HepG2 (cell line): ENCODE measurements at regions not wholly inside any gene's neighbourhood (a gene's known extent, or its start where the extent isn't known, plus 50 kb on each side); places are given as distances from the start of the nearest gene placed in this dataset.

Experiments used
- ATAC-seq: fragments of 200-7000 bp; cut with Tn5 transposase; 3 replicates; pipeline ENCODE4 v1.9.1; 2020; ENCODE audit warnings: mild to moderate bottlenecking, moderate library complexity
- BruUV-seq: library from RNA; stranded (reverse); fragments of 400-500 nt; replicated peaks from 2 replicates; lab custom pipeline; 2021; lab: Mats Ljungman, UMichigan
- CTCF ChIA-PET: fragments of 300-600 bp; formaldehyde crosslinking; extraction: SDS; loops from one replicate; lab custom pipeline; 2021; ENCODE audit warnings: low total read pairs, inconsistent platforms, low intra/inter-chr PET ratio; lab: Yijun Ruan, JAX
- POLR2A ChIA-PET: fragments of 350-600 bp; sonication (Branson Sonifier 250); formaldehyde crosslinking; loops from one replicate; lab custom pipeline; 2020; ENCODE audit warnings: antibody characterized with exemption, inconsistent platforms; lab: Yijun Ruan, JAX
- DNase-seq: peaks from one replicate; pipeline ENCODE4 v3.0.0-alpha.2; 2015; ENCODE audit warnings: low spot score
- FAIRE-seq: peaks from 3 replicates; lab custom pipeline; 2011; peaks lifted over from hg19 to GRCh38; lab: Jason Lieb, UNC
- H2AFZ ChIP-seq: one replicate; pipeline ENCODE4 v1.6.1; 2011; ENCODE audit warnings: low read length, inconsistent platforms
- H3K27ac ChIP-seq: fragments of 300-600 bp; 3 replicates; pipeline ENCODE4 v1.8.0; 2011; ENCODE audit warnings: mixed run types, mild to moderate bottlenecking, mixed read lengths, low read length, inconsistent platforms; ENCODE audit not compliant: insufficient read depth; ENCODE audit errors: extremely low read length
- H3K27me3 ChIP-seq, 2 experiments: fragments of 200-600 bp in 1 of 2; 2 replicates in 1 of 2; 3 replicates in 1 of 2; pipeline versions ENCODE4 v1.6.0 to v1.8.0; 2011; ENCODE audit warnings: low read length in 2 of 2, mild to moderate bottlenecking in 2 of 2, moderate library complexity in 2 of 2, inconsistent platforms in 1 of 2; ENCODE audit not compliant: insufficient read depth in 2 of 2, control insufficient read depth in 1 of 2
- H3K36me3 ChIP-seq, 2 experiments: fragments of 200-600 bp in 1 of 2; replicated peaks in 1 of 2; 2 replicates in 1 of 2; 3 replicates in 1 of 2; pipeline versions ENCODE4 v1.5.1 to v1.8.0; 2011; ENCODE audit warnings: low read length in 2 of 2, inconsistent platforms in 1 of 2; ENCODE audit not compliant: insufficient read depth in 2 of 2, control insufficient read depth in 1 of 2
- H3K4me1 ChIP-seq: 2 replicates; pipeline ENCODE4 v1.5.1; 2012; ENCODE audit warnings: low read length, inconsistent platforms; ENCODE audit not compliant: insufficient read depth
- H3K4me2 ChIP-seq: 2 replicates; pipeline ENCODE4 v1.6.0; 2011; ENCODE audit warnings: low read depth, low read length, inconsistent platforms
- H3K4me3 ChIP-seq, 3 experiments: fragments of 200-600 bp in 1 of 3; sonication (generic), shearing (Covaris generic) in 1 of 3; replicated peaks in 1 of 3; 2 replicates each; pipeline ENCODE4 v1.5.1; 2011 to 2016; ENCODE audit warnings: low read length in 3 of 3, inconsistent platforms in 2 of 3, low read depth in 2 of 3, mild to moderate bottlenecking in 2 of 3, control low read depth in 1 of 3, mixed read lengths in 1 of 3; ENCODE audit not compliant: insufficient read depth in 1 of 3
- H3K79me2 ChIP-seq: one replicate; pipeline ENCODE4 v1.6.1; 2011; ENCODE audit warnings: low read length, inconsistent platforms; ENCODE audit not compliant: insufficient read depth
- H3K9ac ChIP-seq: 2 replicates; pipeline ENCODE4 v1.6.0; 2011; ENCODE audit warnings: mild to moderate bottlenecking, low read depth, low read length, inconsistent platforms; ENCODE audit not compliant: insufficient read depth
- H3K9me3 ChIP-seq: 2 replicates; pipeline ENCODE4 v1.5.1; 2012; ENCODE audit warnings: mild to moderate bottlenecking, low read length
- H4K20me1 ChIP-seq: 2 replicates; pipeline ENCODE4 v1.6.0; 2011; ENCODE audit warnings: inconsistent platforms, mild to moderate bottlenecking, low read length, moderate library complexity; ENCODE audit not compliant: insufficient read depth
- ETV5 ChIP-seq: IDR thresholded peaks from 2 replicates; pipeline ENCODE4 v1.6.1; 2018; ENCODE audit warnings: missing biosample characterization, missing genetic modification reagents, inconsistent platforms, borderline replicate concordance
- FOXC1 ChIP-seq: sonication (generic); formaldehyde crosslinking; IDR thresholded peaks from 2 replicates; pipeline ENCODE4 v1.8.0; 2022; ENCODE audit warnings: mild to moderate bottlenecking, missing genetic modification reagents, borderline replicate concordance
- GABPB1 ChIP-seq: IDR thresholded peaks from 2 replicates; pipeline ENCODE4 v1.6.1; 2016; ENCODE audit warnings: mild to moderate bottlenecking, missing genetic modification reagents, moderate library complexity, missing compliant biosample characterization
- HMGA1 ChIP-seq: sonication (generic); formaldehyde crosslinking; conservative IDR thresholded peaks from 2 replicates; pipeline ENCODE4 v1.4.0; 2020; ENCODE audit warnings: missing genetic modification reagents
- KLF16 ChIP-seq, 2 experiments: sonication (generic) in 1 of 2; formaldehyde crosslinking in 1 of 2; IDR thresholded peaks; 2 replicates each; pipeline versions ENCODE4 v1.6.1 to v1.8.0; 2016 to 2023; ENCODE audit warnings: missing genetic modification reagents in 2 of 2, missing compliant biosample characterization in 1 of 2
- MIER3 ChIP-seq: IDR thresholded peaks from 2 replicates; pipeline ENCODE4 v1.6.1; 2016; ENCODE audit warnings: missing compliant biosample characterization, borderline replicate concordance
- MTERF4 ChIP-seq: sonication (generic); formaldehyde crosslinking; IDR thresholded peaks from 2 replicates; pipeline ENCODE4 v1.8.0; 2023; ENCODE audit warnings: mild to moderate bottlenecking, missing genetic modification reagents
- NFRKB ChIP-seq: fragments of 450-650 bp; IDR thresholded peaks from 2 replicates; pipeline ENCODE4 v1.6.1; 2017
- PTBP1 ChIP-seq: fragments of 200-400 bp; formaldehyde crosslinking; IDR thresholded peaks from 2 replicates; pipeline ENCODE4 v1.6.1; 2018; ENCODE audit warnings: low read length, low read depth; ENCODE audit not compliant: poor library complexity, severe bottlenecking
- RELA ChIP-seq: sonication (generic); formaldehyde crosslinking; IDR thresholded peaks from 2 replicates; pipeline ENCODE4 v1.4.0; 2020; ENCODE audit warnings: missing genetic modification reagents
- TIGD3 ChIP-seq: sonication (generic); formaldehyde crosslinking; IDR thresholded peaks from 2 replicates; pipeline ENCODE4 v1.5.1; 2020; ENCODE audit warnings: mild to moderate bottlenecking, missing genetic modification reagents, borderline replicate concordance
- ZBTB3 ChIP-seq: sonication (generic); formaldehyde crosslinking; IDR thresholded peaks from 2 replicates; pipeline ENCODE4 v1.4.0; 2020; ENCODE audit warnings: low read depth, mild to moderate bottlenecking, moderate library complexity, missing genetic modification reagents, borderline replicate concordance
- ZNF180 ChIP-seq: sonication (generic); formaldehyde crosslinking; IDR thresholded peaks from 2 replicates; pipeline ENCODE4 v1.4.0; 2020; ENCODE audit warnings: low read depth, missing genetic modification reagents, borderline replicate concordance
- ZNF331 ChIP-seq: sonication (generic); formaldehyde crosslinking; IDR thresholded peaks from 2 replicates; pipeline ENCODE4 v1.4.0; 2020; ENCODE audit warnings: missing genetic modification reagents
- ZNF7 ChIP-seq: IDR thresholded peaks from 2 replicates; pipeline ENCODE4 v1.6.1; 2016; ENCODE audit warnings: missing biosample characterization, missing genetic modification reagents
- WGBS: methylation state at CpG from one replicate; pipeline ENCODE4 v1.1.6; 2017; ENCODE audit warnings: low lambda C conversion rate; 5-methylcytosine and 5-hydroxymethylcytosine counted together
- in situ Hi-C: cut with HindIII; loops from 2 replicates; pipeline ENCODE4 v1.10.0; 2017; ENCODE audit warnings: low pct_unique_long_range_greater_than_20kb; ENCODE audit not compliant: extremely low pct_ligation_motif_present
- intact Hi-C: fragments of 100-400 bp; cut with micrococcal nuclease; formaldehyde crosslinking; loops from one replicate; pipeline ENCODE4 v1.10.0; 2022; ENCODE audit not compliant: unreplicated experiment
- TF ChIP-seq, protein P1 (sequence below): sonication (generic); formaldehyde crosslinking; IDR thresholded peaks from 2 replicates; pipeline ENCODE4 v1.4.0; 2020; ENCODE audit warnings: missing genetic modification reagents
- TF ChIP-seq, protein P2 (sequence below): sonication (generic); formaldehyde crosslinking; IDR thresholded peaks from 2 replicates; pipeline ENCODE4 v1.4.0; 2020; ENCODE audit warnings: mild to moderate bottlenecking, missing genetic modification reagents
- TF ChIP-seq, protein P3 (sequence below), 2 experiments: fragments of 450-650 bp in 1 of 2; sonication (generic) in 1 of 2; formaldehyde crosslinking; IDR thresholded peaks; 2 replicates each; pipeline versions ENCODE4 v1.5.0 to v1.8.0; 2020 to 2022; ENCODE audit warnings: mild to moderate bottlenecking in 1 of 2, missing genetic modification reagents in 1 of 2

- TF ChIP-seq HMGA1 (no peak), RELA (CRISPR knock-in tag) (no peak), ETV5 (CRISPR knock-in tag) (no peak), MIER3 (CRISPR knock-in tag) (no peak)
- TF ChIP-seq, protein P1, sequence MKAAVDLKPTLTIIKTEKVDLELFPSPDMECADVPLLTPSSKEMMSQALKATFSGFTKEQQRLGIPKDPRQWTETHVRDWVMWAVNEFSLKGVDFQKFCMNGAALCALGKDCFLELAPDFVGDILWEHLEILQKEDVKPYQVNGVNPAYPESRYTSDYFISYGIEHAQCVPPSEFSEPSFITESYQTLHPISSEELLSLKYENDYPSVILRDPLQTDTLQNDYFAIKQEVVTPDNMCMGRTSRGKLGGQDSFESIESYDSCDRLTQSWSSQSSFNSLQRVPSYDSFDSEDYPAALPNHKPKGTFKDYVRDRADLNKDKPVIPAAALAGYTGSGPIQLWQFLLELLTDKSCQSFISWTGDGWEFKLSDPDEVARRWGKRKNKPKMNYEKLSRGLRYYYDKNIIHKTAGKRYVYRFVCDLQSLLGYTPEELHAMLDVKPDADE (CRISPR knock-in tag) = no peak
- TF ChIP-seq, all 625 proteins: peak for 0
These were observed 174.0 kb upstream of the RSPO3 start (continued) for GRCh38 chr6:126944512-126944911.

DNA sequence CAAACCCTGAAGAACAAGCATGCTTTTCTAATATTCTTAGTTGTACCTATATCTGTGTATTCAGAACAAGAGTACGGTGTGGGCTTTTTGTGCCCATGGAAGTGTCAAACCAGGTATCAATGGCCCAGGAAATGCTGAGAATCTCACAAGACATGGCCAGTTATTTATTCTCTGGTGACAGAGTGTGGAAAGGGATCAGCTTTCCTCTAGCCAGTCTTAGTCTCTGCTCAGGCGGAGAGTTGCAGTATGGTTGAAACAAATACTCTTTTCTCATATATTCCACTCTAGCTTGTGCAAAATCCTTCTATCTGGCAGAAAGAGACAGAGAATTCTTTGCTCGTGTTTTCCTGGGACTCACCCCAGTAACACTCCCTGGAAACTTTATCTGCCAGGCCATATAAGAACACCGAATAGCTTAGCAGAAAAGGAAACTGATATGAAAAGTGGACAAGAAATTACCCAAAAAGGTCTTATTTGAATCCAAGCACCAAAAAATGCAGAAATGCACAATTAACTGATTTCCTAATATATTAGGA, 173.3 kb upstream of the RSPO3 start:
- no peaks in the 10 kb centered on the region; a peak in 2 of 5 replicates for H3K27me3 ChIP-seq
- DNase-seq (no peak), FAIRE-seq (no peak), ATAC-seq (no peak)
- H3K4me3 ChIP-seq = no peak overlapping the region
- 28% methylated on average over 4 of the region's 4 CpGs for WGBS
- no peaks in the 10 kb centered on the region for H3K9me3 ChIP-seq
- TF ChIP-seq FOXC1 (CRISPR knock-in tag) = no peak
- TF ChIP-seq, protein P2, sequence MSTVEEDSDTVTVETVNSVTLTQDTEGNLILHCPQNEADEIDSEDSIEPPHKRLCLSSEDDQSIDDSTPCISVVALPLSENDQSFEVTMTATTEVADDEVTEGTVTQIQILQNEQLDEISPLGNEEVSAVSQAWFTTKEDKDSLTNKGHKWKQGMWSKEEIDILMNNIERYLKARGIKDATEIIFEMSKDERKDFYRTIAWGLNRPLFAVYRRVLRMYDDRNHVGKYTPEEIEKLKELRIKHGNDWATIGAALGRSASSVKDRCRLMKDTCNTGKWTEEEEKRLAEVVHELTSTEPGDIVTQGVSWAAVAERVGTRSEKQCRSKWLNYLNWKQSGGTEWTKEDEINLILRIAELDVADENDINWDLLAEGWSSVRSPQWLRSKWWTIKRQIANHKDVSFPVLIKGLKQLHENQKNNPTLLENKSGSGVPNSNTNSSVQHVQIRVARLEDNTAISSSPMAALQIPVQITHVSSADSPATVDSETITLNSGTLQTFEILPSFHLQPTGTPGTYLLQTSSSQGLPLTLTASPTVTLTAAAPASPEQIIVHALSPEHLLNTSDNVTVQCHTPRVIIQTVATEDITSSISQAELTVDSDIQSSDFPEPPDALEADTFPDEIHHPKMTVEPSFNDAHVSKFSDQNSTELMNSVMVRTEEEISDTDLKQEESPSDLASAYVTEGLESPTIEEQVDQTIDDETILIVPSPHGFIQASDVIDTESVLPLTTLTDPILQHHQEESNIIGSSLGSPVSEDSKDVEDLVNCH (CRISPR knock-in tag) = no peak
- TF ChIP-seq, protein P3, sequence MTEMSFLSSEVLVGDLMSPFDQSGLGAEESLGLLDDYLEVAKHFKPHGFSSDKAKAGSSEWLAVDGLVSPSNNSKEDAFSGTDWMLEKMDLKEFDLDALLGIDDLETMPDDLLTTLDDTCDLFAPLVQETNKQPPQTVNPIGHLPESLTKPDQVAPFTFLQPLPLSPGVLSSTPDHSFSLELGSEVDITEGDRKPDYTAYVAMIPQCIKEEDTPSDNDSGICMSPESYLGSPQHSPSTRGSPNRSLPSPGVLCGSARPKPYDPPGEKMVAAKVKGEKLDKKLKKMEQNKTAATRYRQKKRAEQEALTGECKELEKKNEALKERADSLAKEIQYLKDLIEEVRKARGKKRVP (CRISPR knock-in tag; IDR thresholded peaks at IDR 0.05) = no peak
- no peak for TF ChIP-seq GABPB1
- TF ChIP-seq TIGD3 (CRISPR knock-in tag) = no peak
- no peak for TF ChIP-seq PTBP1
- TF ChIP-seq MTERF4 (CRISPR knock-in tag) = no peak
- no peak for TF ChIP-seq KLF16 (CRISPR knock-in tag; IDR thresholded peaks at IDR 0.05)
- no peak for TF ChIP-seq ZNF7
- no peak for TF ChIP-seq NFRKB
- no peak for TF ChIP-seq ZBTB3 (CRISPR knock-in tag)
- TF ChIP-seq ZNF331 (CRISPR knock-in tag) = no peak
- no peak for TF ChIP-seq ZNF180 (CRISPR knock-in tag)
- H3K9ac ChIP-seq = no peak overlapping the region
- H3K4me2 ChIP-seq = no peak overlapping the region
- intact Hi-C loops = no loop called here
- no peaks in the 10 kb centered on the region for H4K20me1 ChIP-seq
- ChIA-PET CTCF (no interaction called here), POLR2A (no interaction called here)
- no peaks in the 10 kb centered on the region for H3K79me2 ChIP-seq
- no TSS peak for BruUV-seq
- in situ Hi-C loops = no loop called here
- no peaks in the 10 kb centered on the region for H3K4me1 ChIP-seq
- H3K36me3 ChIP-seq = no peaks in the 10 kb centered on the region
- no peak overlapping the region for H2AFZ ChIP-seq
- H3K27ac ChIP-seq = no peak overlapping the region
